NCI-H1417 treated with DMSO at 0.1 percent for 48 hours (cell line): ENCODE measurements at regions not wholly inside any gene's neighbourhood (a gene's known extent, or its start where the extent isn't known, plus 50 kb on each side); places are given as distances from the start of the nearest gene placed in this dataset.

Source experiments
- DNase-seq: peaks from one replicate; lab custom pipeline; 2025; lab: John Stamatoyannopoulos, UW

GRCh38 chrX:22664826-22665225, 334.9 kb upstream of the DDX53 start:
- DNase-seq, result no peak

- no peak for DNase-seq
These were observed 333.9 kb upstream of the DDX53 start for GRCh38 chrX:22665818-22666217.

DNA sequence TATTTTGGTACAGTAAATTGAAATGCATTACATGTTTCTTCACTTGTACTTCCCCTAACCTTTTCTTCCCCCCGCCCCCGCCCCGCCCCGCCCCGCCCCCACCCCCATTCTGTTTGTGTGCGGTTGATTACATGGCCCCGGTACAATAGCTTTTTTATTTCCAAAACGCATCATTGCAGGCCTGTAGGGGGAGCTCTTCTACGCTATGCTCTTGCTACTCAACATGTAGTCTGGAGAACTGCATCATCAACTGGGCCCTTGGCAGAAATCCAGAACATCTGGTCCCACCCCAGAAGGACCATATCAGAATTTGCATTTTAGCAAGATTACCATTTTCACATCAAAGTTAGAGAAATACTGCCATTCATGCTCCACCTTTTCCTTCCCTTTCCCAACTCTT, 333.3 kb upstream of the DDX53 start:
- no peak for DNase-seq

- DNase-seq, result peak; percentile 82
These were observed 324.8 kb upstream of the DDX53 start for GRCh38 chrX:22674932-22675331.

- DNase-seq, result peak; percentile 32
These were observed 313.6 kb upstream of the DDX53 start for GRCh38 chrX:22686138-22686541.

GRCh38 chrX:22689290-22689689, 310.5 kb upstream of the DDX53 start:
- DNase-seq, result no peak

GRCh38 chrX:22690116-22690515, 309.6 kb upstream of the DDX53 start:
- DNase-seq, result no peak

DNA sequence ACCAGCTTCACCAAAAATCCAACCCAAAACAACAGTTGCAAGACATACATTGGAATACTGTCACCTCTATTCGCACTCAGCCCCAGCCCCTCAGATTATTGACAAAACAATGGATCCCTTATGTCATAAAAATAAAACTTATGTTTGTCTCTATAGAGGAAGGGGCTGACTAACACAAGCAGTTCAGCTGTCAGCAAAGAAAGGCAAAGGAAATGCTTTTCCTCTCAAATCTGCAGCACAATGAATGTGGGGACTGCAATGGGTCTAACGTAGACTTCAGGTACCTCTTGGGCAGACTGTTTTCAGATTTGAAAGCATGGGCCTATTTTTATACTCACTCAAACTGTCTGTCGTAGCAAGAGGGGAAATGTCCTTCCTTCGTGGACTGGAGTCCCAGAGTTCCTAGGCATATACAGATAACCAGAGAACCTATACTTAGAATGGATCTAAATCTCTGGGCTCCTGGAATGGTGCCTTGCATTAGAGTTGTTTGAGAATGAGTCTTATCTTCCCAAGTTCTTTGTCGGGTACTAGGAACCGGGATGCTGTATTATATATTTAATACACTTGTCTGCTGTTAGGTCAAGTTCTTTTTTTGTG, 307.7 kb upstream of the DDX53 start:
- DNase-seq, result no peak

DNA sequence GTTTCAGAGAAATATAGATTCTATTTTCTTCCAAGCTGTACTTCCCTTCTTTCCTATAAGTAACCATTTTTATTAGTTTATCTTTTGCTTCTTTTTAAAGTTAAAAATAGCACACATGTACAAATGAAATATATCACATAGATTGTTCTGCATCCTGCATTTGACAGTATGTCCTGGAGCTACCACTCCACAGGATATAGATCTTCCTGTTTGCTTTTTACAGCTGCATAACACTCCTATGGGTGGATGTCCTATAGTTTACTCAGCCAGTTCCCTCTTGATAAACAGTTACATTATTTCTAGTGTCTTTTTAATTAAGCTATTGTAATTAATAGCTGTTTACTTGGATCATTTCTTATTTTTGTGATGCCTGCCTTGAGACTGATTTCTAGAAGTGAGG, 301.6 kb upstream of the DDX53 start:
- no peak for DNase-seq

DNA sequence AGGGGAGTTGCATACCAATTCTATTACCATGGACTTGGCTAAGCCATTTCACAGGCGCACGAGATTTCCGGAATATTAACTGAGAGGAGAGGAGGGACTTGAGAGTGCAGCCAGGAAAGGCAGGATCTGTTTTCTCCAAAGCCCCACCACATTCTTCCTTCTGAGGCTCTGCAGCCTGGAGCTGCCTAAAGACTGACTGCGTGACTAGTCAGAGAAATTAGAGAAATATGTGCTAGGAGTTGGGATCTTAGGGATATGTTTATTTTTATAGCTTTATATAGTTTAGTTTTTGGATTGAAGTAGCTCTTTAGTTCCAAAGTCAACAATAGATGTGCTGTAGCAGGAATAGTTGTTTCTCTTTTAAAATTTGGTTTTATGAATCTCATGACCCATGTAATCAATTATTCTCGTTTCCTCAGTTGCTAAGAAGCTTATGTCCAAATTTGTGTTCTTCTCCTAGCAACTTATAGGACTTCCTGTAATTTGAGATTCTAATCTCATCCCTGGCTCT, 300.1 kb upstream of the DDX53 start:
- no peak for DNase-seq

- DNase-seq, result no peak
These were observed 286.8 kb upstream of the DDX53 start for GRCh38 chrX:22712942-22713341.

DNA sequence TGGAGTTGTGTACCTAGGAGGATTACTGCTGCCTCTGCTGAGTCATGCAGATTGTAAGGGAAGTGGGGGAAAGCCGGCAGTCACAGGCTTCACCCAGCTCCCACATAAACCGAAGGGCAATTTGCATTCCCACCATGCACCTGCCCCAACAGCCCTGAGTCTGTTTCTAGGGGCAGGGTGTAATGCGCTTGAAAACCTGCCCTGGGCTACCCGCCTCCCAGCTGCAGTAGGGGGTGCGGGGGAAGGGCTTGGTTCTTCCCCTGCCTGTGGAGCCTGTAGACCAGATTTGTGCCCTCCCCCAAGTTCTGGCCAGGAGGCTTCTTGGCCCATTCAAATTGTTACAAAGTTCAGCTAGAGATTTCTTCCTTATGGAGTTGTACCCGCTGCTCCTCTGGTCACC, 269.2 kb upstream of the DDX53 start:
- DNase-seq, result no peak

DNA sequence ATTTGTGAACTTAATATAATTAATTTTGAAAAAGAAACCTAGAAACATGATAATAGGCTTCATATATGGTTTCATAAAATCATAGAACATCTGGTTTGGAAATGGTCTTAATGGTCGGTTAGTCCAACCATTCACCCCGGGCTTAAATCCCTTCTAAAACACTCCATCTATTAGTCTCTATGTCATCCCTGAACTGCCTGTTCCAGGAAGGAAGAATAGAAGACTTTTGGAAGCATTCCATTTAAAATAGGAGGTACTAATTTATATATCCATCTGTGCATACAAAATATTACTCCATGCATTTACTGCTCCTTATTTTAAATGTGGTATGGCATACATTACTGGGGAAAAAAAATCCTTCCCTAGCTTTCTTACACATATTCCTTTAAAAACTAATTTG, 262.2 kb upstream of the DDX53 start:
- DNase-seq, result no peak

- DNase-seq, result no peak
These were observed 260.5 kb upstream of the DDX53 start for GRCh38 chrX:22739276-22739675.

- no peak for DNase-seq
These were observed 258.9 kb upstream of the DDX53 start for GRCh38 chrX:22740836-22741235.

DNA sequence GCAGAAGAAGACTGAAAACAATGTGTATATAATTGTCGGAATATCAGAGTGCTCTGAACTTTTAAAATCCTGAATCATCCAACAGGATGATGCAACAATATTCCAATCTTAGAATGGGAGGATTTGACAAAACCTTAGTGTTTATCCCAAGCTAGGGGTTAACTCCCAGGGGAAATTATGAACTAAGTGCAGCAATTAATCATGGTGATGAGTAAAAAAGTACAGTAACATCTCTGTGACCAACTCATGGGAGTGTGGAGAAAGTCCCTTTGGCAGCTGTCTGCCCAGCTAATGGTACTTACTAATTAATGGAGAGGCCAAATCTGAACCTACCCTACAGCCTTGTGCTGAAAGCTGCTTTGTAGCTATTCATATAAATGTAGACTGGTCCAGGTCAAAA, 257.6 kb upstream of the DDX53 start:
- DNase-seq, result no peak

DNA sequence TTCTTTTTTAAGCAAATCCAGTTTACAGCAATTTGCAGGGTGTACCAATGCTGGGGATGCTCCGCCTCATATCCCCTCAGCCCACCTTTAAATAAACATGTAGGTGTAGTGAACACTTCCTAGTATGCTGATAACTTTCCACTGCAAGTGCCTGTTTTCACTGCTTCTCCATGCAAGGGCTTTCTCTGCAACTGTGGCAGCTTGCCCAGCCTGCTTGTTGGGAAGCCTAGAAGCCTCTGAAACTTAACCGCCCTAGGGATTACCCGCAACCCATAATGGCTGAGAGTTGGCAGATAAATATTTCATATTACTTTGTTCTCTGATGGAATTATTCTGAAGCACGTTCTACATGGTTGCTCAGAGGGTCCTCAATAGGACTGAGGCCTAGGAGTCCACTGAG, 253.7 kb upstream of the DDX53 start:
- DNase-seq, result no peak

GRCh38 chrX:22748093-22748999, 251.4 kb upstream of the DDX53 start:
- DNase-seq, result peak; percentile 34

DNA sequence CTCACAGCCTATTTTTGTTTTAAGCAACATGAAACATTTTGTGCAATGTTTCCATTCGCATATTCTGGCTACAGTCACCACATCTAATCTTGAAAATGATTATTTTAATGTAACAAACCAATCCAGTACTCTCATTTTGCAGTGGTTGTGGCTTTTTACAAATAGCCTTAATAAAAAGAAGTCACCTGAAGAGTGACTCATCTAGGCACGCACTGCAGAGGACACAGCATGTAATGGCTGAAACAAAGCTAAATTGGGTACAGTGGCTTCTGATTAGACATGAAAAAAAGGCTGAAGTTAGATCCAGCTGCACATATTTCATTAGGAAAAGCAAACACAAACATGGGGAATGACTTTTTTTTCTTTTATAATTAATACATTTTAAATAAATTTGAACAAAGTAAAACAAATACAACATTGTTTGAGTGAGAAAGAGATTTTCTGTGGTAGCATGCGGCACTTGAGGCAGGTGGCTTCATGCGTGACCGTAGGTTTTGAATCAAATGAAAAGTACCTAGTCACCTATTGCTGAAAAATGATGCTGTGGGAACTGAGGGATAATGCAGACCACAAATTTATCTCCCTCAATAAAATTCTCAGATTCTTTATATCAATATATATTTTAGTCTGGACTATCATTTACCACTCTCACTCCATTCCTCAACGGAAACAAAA, 240.8 kb upstream of the DDX53 start:
- no peak for DNase-seq

GRCh38 chrX:22760513-22761057, 239.2 kb upstream of the DDX53 start:
- no peak for DNase-seq

DNA sequence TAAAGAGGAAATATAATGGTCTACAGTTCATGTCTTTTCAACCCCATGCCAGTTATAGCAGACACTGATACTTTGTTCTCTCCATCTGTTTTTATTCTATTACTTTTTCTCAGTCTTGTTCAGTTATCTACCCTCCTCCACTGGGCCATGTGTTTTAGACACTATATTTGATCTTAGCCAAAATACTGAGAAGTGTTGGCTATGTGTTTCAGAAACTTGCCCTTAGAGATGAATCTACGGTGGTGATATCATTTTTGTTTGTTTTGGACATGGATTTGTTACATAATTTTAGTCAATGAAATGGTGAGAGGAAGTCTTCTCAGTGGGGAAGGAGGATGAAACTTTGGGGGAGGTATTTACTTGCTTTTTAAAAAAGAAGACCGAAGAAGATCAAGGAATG, 211.5 kb upstream of the DDX53 start:
- no peak for DNase-seq

DNA sequence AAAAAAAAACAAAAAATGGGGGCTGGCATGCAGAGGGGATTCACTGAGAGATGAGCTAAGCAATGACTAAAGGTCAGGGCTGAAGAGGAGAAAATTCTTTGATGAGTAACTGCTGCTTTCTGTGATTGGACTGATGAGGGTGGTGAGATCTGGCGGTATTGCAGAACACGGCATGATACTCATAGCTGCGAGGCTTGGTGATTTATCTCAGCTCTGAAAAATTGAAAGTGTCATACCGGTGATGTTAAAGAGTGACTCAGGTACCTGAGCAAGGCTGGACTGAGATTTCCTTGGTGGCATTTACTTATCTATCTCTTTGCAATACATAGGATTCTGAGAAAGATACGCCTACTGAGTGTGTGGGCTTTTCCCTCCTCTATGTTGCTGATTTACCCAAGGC, 204.1 kb upstream of the DDX53 start:
- no peak for DNase-seq

- DNase-seq, result no peak
These were observed 199.4 kb upstream of the DDX53 start for GRCh38 chrX:22800360-22800759.
